Calu3 (cell line): ENCODE measurements at regions not wholly inside any gene's neighbourhood (a gene's known extent, or its start where the extent isn't known, plus 50 kb on each side); places are given as distances from the start of the nearest gene placed in this dataset.

Experiments used
- BruUV-seq: library from RNA; stranded (reverse); fragments of 400-500 nt; replicated peaks from 2 replicates; lab custom pipeline; 2021; lab: Mats Ljungman, UMichigan
- CTCF ChIA-PET: fragments of 300-600 bp; sonication (Branson Sonifier 250); formaldehyde crosslinking; loops from one replicate; lab custom pipeline; 2022; ENCODE audit warnings: antibody characterized with exemption; lab: Charles Lee
- DNase-seq: peaks from one replicate; pipeline ENCODE4 v3.0.0; 2022
- H3K27ac Mint-ChIP-seq: one replicate; pipeline ENCODE4 v1.8.0; 2022; ENCODE audit warnings: mixed read lengths; ENCODE audit not compliant: unreplicated experiment
- H3K27me3 Mint-ChIP-seq: one replicate; pipeline ENCODE4 v1.8.0; 2022; ENCODE audit warnings: mixed read lengths; ENCODE audit not compliant: unreplicated experiment
- H3K36me3 Mint-ChIP-seq: one replicate; pipeline ENCODE4 v1.8.0; 2022; ENCODE audit warnings: mild to moderate bottlenecking, moderate library complexity, mixed read lengths; ENCODE audit not compliant: insufficient read depth, unreplicated experiment
- H3K4me1 Mint-ChIP-seq: one replicate; pipeline ENCODE4 v1.8.0; 2022; ENCODE audit warnings: mild to moderate bottlenecking, low read depth, mixed read lengths; ENCODE audit not compliant: unreplicated experiment
- H3K4me3 Mint-ChIP-seq: one replicate; pipeline ENCODE4 v1.8.0; 2022; ENCODE audit warnings: mild to moderate bottlenecking, low read depth, moderate library complexity, mixed read lengths; ENCODE audit not compliant: unreplicated experiment
- H3K9me3 Mint-ChIP-seq: one replicate; pipeline ENCODE4 v1.8.0; 2022; ENCODE audit warnings: low read depth, mixed read lengths; ENCODE audit not compliant: unreplicated experiment
- intact Hi-C: fragments of 100-400 bp; cut with micrococcal nuclease; formaldehyde crosslinking; loops from one replicate; pipeline ENCODE4 v1.10.0; 2022; ENCODE audit not compliant: unreplicated experiment
- TF ChIP-seq, protein P1 (sequence below): fragments of 200-600 bp; IDR thresholded peaks from one replicate; pipeline ENCODE4 v1.8.0; 2022; ENCODE audit warnings: antibody characterized with exemption; ENCODE audit not compliant: unreplicated experiment

DNA sequence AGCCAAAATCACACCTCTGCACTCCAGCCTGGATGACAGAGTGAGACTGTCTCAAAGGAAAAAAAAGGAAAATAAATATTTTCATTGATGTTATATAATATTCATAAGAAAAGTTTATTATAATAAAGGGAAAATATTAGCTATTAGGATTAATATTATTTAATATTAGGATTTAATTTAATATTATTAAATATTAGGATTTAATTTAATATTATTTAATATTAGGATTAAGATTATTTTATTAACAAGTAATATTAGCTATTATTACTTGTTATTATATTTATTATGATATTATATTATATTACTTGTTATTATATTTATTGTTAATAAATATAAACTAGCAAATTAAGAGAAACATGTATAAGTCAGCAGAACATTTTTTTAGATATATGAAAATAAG lies 518.1 kb downstream of the FSCB start:
- no peaks in the 10 kb centered on the region for H3K4me1 Mint-ChIP-seq
- no peak overlapping the region for H3K27ac Mint-ChIP-seq
- no peaks in the 10 kb centered on the region for H3K27me3 Mint-ChIP-seq
- DNase-seq = no peak
- intact Hi-C loops = no loop called here
- H3K4me3 Mint-ChIP-seq = no peak overlapping the region
- no peaks in the 10 kb centered on the region for H3K36me3 Mint-ChIP-seq
- peaks cover 3% of the 10 kb centered on the region for H3K9me3 Mint-ChIP-seq
- no TSS peak for BruUV-seq
- CTCF ChIA-PET = no interaction called here
- TF ChIP-seq, protein P1, sequence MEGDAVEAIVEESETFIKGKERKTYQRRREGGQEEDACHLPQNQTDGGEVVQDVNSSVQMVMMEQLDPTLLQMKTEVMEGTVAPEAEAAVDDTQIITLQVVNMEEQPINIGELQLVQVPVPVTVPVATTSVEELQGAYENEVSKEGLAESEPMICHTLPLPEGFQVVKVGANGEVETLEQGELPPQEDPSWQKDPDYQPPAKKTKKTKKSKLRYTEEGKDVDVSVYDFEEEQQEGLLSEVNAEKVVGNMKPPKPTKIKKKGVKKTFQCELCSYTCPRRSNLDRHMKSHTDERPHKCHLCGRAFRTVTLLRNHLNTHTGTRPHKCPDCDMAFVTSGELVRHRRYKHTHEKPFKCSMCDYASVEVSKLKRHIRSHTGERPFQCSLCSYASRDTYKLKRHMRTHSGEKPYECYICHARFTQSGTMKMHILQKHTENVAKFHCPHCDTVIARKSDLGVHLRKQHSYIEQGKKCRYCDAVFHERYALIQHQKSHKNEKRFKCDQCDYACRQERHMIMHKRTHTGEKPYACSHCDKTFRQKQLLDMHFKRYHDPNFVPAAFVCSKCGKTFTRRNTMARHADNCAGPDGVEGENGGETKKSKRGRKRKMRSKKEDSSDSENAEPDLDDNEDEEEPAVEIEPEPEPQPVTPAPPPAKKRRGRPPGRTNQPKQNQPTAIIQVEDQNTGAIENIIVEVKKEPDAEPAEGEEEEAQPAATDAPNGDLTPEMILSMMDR = no peak

DNA sequence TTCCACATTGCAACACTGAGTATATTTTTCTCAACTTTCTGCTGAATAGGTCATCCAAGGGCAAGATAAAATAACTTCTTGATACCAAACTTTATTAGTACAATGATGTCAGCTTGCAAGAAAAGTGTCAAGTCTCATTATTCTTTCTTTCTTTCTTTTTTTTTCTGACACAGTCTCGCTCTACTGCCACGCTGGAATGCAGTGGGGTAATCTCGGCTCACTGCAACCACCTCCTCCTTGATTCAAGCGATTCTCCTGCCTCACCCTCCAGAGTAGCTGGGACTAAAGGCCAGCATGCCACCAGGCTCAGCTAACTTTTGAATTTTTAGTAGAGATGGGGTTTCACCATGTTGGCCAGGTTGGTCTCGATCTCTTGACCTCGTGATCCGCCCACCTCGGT lies 523.4 kb downstream of the FSCB start:
- Mint-ChIP-seq H3K27ac (no peak overlapping the region), H3K4me1 (no peaks in the 10 kb centered on the region), H3K4me3 (no peak overlapping the region), H3K27me3 (no peaks in the 10 kb centered on the region), H3K9me3 (peaks cover 7% of the 10 kb centered on the region), H3K36me3 (no peaks in the 10 kb centered on the region)
- DNase-seq = no peak
- no TSS peak for BruUV-seq
- CTCF ChIA-PET = no interaction called here
- intact Hi-C loops = no loop called here
- TF ChIP-seq, protein P1 = no peak

DNA sequence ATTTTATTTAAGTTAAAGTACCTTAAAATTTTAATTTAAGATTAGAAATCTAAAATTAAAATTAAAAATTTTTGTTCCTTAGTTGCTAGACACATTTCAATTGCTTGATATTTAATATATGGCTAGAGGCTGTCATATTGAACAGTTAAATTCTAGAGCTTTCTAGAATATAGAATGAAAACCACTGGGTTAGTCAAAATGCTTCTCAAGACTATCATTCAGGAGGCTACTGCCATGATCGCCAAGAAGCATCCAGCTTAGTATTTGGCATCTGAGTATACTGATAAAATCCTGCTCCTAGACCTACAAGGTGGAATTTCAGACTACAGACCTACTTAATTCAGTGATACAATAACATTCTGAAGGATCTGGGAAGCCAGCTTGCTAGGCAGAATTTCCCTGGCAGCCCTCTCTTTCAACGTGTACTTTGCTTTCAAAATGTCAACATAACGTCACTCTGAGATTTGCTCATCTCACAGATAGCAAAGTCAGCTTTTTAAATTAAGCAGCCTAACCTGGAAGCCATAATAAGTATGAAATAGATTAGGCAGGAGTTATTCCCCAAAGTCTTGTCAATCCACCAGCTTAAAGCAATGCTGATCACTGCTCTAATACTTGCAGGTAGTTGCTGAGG lies 525.8 kb downstream of the FSCB start:
- no peak overlapping the region for H3K4me3 Mint-ChIP-seq
- TF ChIP-seq, protein P1 = no peak
- H3K27me3 Mint-ChIP-seq = no peaks in the 10 kb centered on the region
- intact Hi-C loops = no loop called here
- H3K36me3 Mint-ChIP-seq = no peaks in the 10 kb centered on the region
- DNase-seq = no peak
- BruUV-seq = no TSS peak
- peaks cover 7% of the 10 kb centered on the region for H3K9me3 Mint-ChIP-seq
- no peaks in the 10 kb centered on the region for H3K4me1 Mint-ChIP-seq
- CTCF ChIA-PET = no interaction called here
- H3K27ac Mint-ChIP-seq = no peak overlapping the region

DNA sequence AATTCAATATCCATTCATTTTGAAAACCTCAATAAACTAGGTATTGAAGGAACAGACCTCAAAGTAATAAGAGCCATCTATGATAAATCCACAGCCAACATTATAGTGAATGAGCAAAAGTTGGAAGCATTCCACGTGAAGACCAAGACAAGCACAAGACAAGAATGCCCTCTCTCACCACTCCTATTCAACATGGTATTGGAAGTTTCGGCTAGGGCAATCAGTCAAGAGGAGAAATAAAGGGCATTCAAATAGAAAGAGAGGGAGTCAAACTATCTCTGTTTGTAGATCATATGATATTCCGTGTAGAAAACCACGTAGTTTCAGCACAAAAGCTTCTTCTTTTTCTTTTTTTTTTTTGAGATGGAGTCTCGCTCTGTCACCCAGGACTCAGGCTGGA lies 550.3 kb downstream of the FSCB start:
- H3K4me3 Mint-ChIP-seq = no peak overlapping the region
- BruUV-seq = no TSS peak
- TF ChIP-seq, protein P1 = no peak
- no peak overlapping the region for H3K27ac Mint-ChIP-seq
- intact Hi-C loops = no loop called here
- H3K36me3 Mint-ChIP-seq = no peaks in the 10 kb centered on the region
- no peaks in the 10 kb centered on the region for H3K4me1 Mint-ChIP-seq
- peaks cover 6% of the 10 kb centered on the region for H3K9me3 Mint-ChIP-seq
- no peak for DNase-seq
- CTCF ChIA-PET = no interaction called here
- H3K27me3 Mint-ChIP-seq = no peaks in the 10 kb centered on the region
